Psoas muscle (tissue), 7 donors: ENCODE measurements at regions not wholly inside any gene's neighbourhood (a gene's known extent, or its start where the extent isn't known, plus 50 kb on each side); places are given as distances from the start of the nearest gene placed in this dataset.

ENCODE experiments used
- ATAC-seq, 4 donors: fragments of 200-7000 bp; cut with Tn5 transposase; one replicate each; pipeline ENCODE4 v1.9.1; 2020; ENCODE audit warnings: moderate library complexity in 3 of 4, mild to moderate bottlenecking in 2 of 4
- DNase-seq, 2 donors: peaks; one replicate each; pipeline ENCODE4 v3.0.0-alpha.2; 2020
- H3K27ac ChIP-seq: fragments of 200-600 bp; one replicate; pipeline ENCODE4 v1.8.0; 2022
- H3K27me3 ChIP-seq, 3 donors: fragments of 200-600 bp in 1 of 3; one replicate each; pipeline versions ENCODE4 v1.6.1 to v1.8.0; 2013 to 2022; ENCODE audit warnings: low read length in 2 of 3, mild to moderate bottlenecking in 2 of 3, moderate library complexity in 1 of 3; ENCODE audit not compliant: insufficient read depth in 3 of 3
- H3K36me3 ChIP-seq, 2 donors: fragments of 200-600 bp in 1 of 2; one replicate each; pipeline versions ENCODE4 v1.6.1 to v1.8.0; 2013 to 2022; ENCODE audit warnings: low read depth in 1 of 2, mild to moderate bottlenecking in 1 of 2, moderate library complexity in 1 of 2; ENCODE audit not compliant: insufficient read depth in 1 of 2
- H3K4me1 ChIP-seq: fragments of 200-600 bp; one replicate; pipeline ENCODE4 v1.8.0; 2022
- H3K4me3 ChIP-seq: fragments of 200-600 bp; one replicate; pipeline ENCODE4 v1.8.0; 2022; ENCODE audit warnings: mild to moderate bottlenecking
- H3K9me3 ChIP-seq: fragments of 200-600 bp; one replicate; pipeline ENCODE4 v1.8.0; 2022
- WGBS, 3 donors: extraction: QIAGEN DNeasy Blood & Tissue Kit; methylation state at CpG; one replicate each; pipeline versions ENCODE4 v1.1.6 to v1.1.7; 2013; 5-methylcytosine and 5-hydroxymethylcytosine counted together
- intact Hi-C, 2 donors: fragments of 100-400 bp; cut with DNase I; formaldehyde crosslinking; loops; one replicate each; pipeline versions ENCODE4 v1.11.0 to v1.14.2; 2022
- TF ChIP-seq, protein P1 (sequence below): fragments of 200-600 bp; IDR thresholded peaks from one replicate; pipeline ENCODE4 v1.8.0; 2022; ENCODE audit warnings: antibody characterized with exemption
- donor health status: healthy with polysubstance abuse.
- donor health status: DM: no; HTN: no; CAD: no; lungs with moderate emphysema.
- donor health status: Bipolar disorder and iron deficiency.
- donor health status: healthy.
- donor health status: DM: yes; HTN: yes; CAD: no.
- donor health status: DM: no; HTN: no; CAD: no.
- donor health status: DM: yes; HTN: yes; CAD: no.

DNA sequence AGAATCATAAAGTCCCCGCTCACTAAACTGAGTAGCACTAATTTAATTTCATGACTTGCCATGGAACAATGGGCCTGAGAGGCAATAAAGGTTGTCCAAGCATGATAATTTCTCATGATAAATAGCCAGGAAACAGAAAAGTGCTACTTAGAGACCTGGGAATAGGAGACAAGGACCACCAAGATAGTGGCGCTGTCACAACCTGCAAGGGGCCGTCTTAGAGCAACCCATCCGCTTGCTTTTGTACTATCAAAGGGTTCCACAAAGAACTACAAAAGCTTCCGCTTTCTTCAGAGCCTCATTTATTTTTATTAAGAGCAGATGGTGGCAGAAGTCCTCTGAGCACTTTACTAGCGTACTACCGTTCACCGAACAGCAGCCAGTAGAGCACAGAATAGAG, 421.7 kb upstream of the GRM7 start:
- no peak overlapping the region for H3K27ac ChIP-seq
- no peak for DNase-seq
- intact Hi-C loops: no loop called here
- no peak for ATAC-seq
- no peaks in the 10 kb centered on the region for H3K27me3 ChIP-seq
- WGBS, 3 donors: 73 to 81% (median 80%) methylated on average over 8 of the region's 8 CpGs
- H3K4me3 ChIP-seq: no peak overlapping the region
- no peaks in the 10 kb centered on the region for H3K4me1 ChIP-seq
- no peaks in the 10 kb centered on the region for H3K36me3 ChIP-seq
- H3K9me3 ChIP-seq: no peaks in the 10 kb centered on the region
- TF ChIP-seq, protein P1, sequence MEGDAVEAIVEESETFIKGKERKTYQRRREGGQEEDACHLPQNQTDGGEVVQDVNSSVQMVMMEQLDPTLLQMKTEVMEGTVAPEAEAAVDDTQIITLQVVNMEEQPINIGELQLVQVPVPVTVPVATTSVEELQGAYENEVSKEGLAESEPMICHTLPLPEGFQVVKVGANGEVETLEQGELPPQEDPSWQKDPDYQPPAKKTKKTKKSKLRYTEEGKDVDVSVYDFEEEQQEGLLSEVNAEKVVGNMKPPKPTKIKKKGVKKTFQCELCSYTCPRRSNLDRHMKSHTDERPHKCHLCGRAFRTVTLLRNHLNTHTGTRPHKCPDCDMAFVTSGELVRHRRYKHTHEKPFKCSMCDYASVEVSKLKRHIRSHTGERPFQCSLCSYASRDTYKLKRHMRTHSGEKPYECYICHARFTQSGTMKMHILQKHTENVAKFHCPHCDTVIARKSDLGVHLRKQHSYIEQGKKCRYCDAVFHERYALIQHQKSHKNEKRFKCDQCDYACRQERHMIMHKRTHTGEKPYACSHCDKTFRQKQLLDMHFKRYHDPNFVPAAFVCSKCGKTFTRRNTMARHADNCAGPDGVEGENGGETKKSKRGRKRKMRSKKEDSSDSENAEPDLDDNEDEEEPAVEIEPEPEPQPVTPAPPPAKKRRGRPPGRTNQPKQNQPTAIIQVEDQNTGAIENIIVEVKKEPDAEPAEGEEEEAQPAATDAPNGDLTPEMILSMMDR: no peak

DNA sequence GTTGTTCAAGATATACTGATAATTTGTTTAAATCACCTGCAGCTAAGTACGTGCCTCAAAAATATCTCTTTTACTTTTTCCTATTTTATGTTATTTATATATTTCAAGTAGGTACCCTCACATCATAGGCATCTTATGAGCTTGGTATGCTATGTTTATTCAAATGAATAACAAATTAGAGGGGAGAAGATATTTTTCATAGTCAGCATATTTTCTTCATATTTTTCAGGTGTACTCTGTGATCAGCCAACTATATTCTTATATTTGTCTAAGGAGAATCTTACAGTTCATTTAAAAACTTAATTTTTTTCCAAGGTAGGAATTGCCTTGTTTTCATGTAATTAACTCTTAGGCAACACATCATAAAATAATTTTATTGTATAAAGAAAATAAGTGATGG, 421.1 kb upstream of the GRM7 start:
- intact Hi-C loops: no loop called here
- DNase-seq: no peak
- H3K27ac ChIP-seq: no peak overlapping the region
- H3K4me1 ChIP-seq: no peaks in the 10 kb centered on the region
- no peaks in the 10 kb centered on the region for H3K36me3 ChIP-seq
- no peak overlapping the region for H3K4me3 ChIP-seq
- TF ChIP-seq, protein P1: no peak
- no peaks in the 10 kb centered on the region for H3K27me3 ChIP-seq
- 65 to 76% (median 73%) methylated on average over 1 of the region's 1 CpG for WGBS, 3 donors
- ATAC-seq: no peak
- no peaks in the 10 kb centered on the region for H3K9me3 ChIP-seq

DNA sequence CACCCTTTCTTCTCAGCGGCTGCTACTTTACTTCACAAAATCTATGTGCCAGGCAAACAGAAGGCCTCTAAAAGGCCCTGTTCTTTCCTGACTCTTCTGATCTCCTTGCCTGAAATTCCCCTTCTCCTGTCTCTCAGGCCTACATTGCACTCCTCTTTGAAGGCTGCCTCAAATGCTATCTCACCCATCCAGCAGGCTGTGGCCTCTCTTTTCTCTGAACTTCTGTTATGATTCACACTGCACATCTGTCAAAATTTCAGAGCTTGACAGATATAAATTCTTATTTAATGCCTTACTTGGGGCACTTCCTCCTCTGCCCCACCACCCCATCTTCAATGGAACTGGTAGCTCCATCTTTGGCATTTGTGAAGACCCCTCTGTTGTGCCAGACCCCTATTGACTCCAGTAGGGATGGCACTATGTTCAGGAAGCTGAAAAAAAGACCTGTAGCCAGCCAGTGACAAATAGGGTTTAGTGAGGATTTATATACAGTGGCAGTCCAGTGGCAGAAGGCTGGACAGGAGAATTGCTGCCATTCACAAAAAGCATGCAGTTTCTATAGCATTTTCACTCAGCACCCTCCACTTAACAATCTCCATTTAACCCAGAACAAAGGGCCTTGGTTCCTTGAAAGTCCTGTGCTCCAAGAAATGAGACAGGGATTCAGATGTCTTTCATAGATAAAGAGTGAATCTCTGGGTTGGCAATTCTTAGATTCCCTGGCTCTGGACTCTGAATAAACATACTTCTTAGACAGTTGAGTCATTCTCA, 415.8 kb upstream of the GRM7 start:
- no peak for ATAC-seq
- H3K4me1 ChIP-seq: no peaks in the 10 kb centered on the region
- no peaks in the 10 kb centered on the region for H3K9me3 ChIP-seq
- H3K36me3 ChIP-seq: no peaks in the 10 kb centered on the region
- 67 to 92% (median 91%) methylated on average over 1 of the region's 1 CpG for WGBS, 3 donors
- intact Hi-C loops: no loop called here
- H3K27me3 ChIP-seq: no peaks in the 10 kb centered on the region
- no peak overlapping the region for H3K4me3 ChIP-seq
- TF ChIP-seq, protein P1: no peak
- H3K27ac ChIP-seq: no peak overlapping the region
- no peak for DNase-seq

DNA sequence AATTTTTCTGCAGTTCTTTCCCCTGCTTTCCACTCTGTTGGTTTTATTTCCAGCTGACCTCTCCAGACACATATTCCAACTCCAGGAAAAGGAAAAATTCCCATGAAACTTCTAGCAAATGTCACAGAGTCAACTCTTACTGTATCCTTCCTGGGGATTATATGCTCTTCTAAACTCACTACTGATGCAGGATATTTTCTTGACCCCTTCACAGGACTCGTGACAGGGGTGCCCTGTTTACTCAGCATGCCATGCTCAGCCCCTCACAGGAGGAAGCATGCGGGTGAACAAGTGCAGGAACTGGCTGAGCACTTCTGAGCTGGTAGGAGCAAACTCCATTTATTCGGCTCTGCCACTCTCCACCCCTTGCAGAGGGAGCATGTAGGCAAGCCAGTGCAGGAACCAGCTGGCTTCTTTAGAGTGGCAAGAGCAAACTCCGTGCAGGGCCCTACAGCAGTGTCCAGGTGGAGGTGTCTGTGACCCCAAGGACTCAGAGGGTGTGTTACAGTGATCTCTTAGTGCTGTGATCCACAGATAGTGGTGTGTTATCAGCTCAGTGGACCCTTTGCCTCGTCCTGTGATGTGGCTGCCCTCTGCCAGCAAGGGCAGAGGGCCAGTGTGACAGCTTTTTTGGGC, 413.6 kb upstream of the GRM7 start:
- TF ChIP-seq, protein P1: no peak
- Histone ChIP-seq H3K36me3 (no peaks in the 10 kb centered on the region), H3K4me1 (no peaks in the 10 kb centered on the region), H3K4me3 (no peak overlapping the region), H3K27ac (no peak overlapping the region), H3K9me3 (no peaks in the 10 kb centered on the region), H3K27me3 (no peaks in the 10 kb centered on the region)
- intact Hi-C loops: no loop called here
- no peak for DNase-seq
- 66 to 74% (median 69%) methylated on average over 5 of the region's 5 CpGs for WGBS, 3 donors
- no peak for ATAC-seq
